GM18517 (cell line): ENCODE measurements at regions not wholly inside any gene's neighbourhood (a gene's known extent, or its start where the extent isn't known, plus 50 kb on each side); places are given as distances from the start of the nearest gene placed in this dataset.
A peak's percentile ranks its signal among the peaks of the same experiment; 100 is the strongest.
"Not testable (repeated sequence)": the region's sequence is repeated elsewhere in the genome, so short reads cannot be mapped to it uniquely, and the experiment has no call there.

Source experiments
- ATAC-seq: cut with Tn5 transposase; IDR thresholded peaks from one replicate; pipeline ENCODE4 v1.9.1; 2021; ENCODE audit warnings: mild to moderate bottlenecking, moderate library complexity; ENCODE audit not compliant: unreplicated experiment

- ATAC-seq: peak; percentile 81
Measured at GRCh38 chr5:68070591-68071281, 144.8 kb upstream of the PIK3R1 start.

DNA sequence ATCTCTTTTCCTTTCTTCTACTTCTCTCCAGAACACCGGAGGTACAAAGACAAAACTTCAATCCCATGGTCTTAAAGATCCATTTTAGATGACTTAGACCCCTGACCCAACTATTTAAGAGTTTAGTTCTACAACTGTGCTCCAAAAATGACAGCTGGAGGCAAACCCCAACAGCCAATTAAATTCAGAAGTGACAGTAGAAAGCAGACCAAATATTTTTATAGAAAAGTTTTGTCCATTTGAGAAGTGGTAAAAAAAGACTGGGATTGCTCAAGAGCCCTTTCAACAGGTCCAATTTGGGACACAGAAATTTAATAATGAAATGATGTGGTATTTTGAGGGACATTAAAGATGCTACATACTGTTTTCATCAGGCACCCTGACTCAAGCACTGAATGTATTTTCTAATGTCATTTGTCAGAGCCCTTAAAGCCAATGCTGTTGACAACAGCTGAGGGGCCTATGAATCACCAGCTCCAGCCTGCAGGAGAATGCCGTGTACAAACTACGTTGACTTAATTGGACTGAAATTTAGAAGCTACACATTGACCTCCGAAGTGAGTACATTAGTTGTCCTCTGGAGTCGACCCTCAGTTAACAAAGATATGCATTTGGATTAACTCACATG is 147.5 kb upstream of the PIK3R1 start:
- no peak for ATAC-seq

DNA sequence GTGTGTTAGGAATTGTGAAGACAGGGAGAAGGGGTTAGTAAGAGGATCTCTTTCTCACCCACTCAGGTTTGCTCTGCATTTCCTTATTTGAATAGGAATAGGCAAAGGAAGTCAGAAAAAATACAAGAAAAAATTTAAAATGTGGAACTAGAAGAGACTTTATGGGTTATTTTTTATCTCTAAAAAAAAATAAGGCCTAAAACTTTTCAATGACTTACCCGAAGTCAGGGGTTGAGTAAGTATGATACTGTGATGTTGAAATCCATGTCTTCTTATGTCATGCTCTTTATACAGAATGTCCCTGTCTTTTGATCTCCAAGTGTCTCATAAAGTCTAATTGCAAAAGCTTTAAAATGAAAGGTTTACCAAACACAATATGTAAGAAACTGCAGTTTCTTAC is 148.3 kb upstream of the PIK3R1 start:
- no peak for ATAC-seq

DNA sequence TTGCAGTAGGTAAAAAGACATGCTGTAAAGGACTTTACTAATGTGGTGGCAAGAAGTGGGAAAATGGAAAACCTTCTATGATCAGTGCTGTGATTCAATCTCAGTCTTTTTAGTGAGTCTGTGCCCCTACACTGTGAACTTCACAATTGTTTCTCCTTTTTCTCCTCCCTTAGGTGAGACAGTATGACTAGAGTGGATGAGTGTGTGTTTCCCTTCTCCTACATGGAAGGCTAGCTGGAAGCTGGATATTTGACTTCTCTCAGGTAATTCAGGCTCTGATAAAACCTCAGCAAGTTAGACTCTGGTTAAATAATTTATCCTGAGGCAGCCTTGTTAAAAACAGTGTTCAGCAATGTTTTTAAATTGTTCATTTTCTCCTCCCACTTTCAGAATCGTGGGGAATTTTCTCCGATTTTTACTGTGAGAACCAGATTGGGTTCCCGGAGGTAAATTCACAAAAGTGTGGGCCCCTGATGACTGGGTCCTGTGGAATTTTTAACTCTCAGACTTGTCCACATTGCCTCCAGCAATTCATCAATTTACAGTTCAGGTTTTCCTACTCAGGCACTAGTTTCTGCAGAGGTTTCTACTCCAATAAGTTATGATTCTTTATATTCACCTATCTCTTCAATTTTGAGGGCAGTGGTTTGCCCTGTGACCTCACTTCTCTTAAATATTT is 149.1 kb upstream of the PIK3R1 start:
- no peak for ATAC-seq

DNA sequence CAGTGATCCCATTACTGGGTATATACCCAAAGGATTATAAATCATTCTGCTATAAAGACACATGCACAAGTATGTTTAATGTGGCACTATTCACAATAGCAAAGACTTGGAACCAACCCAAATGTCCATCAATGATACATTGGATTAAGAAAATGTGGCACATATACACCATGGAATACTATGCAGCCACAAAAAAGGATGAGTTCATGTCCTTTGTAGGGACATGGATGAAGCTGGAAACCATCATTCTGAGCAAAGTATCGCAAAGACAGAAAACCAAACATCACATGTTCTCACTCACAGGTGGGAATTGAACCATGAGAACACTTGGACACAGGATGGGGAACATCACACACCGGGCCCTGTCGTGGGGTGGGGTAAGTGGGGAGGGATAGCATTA is 150.2 kb upstream of the PIK3R1 start:
- ATAC-seq: not testable (repeated sequence)

GRCh38 chr5:68060382-68060781 is 155.2 kb upstream of the PIK3R1 start:
- no peak for ATAC-seq

DNA sequence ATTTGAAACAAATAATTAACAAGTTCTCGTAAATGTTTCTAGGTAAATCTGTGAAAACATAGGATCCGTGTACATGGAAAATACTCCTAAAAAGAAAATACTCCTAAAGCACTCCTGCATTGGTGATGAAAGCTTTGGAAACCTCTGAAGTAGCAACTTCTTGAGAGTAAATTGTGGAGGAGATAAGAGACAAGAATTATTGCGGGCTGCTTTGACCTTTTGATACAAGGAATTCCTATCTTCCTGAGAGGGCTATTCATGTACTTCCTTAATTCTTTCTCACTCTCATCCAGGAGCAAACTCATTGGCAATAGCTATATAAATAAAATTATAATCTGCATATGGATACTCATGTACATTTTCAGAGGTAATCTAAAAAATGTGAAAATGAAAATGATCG is 158.4 kb upstream of the PIK3R1 start:
- no peak for ATAC-seq

DNA sequence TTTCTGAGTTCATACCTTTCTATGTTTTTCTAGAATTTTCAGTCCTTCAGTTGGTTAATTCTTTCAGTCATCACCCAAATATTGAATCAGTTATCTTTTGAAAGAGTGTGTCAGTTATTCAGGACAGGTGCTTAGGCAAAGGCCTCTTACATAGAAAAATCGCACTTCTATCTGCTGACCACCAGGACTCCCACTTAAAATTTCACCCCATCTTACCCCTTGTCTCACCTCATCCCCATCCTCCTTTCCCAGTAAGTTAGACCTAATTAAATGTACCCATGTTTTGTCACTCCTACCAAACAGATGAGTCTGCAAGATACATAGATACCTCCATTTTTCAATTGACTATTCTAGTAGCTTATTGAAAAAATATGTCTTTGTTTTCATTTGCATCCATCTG is 159.9 kb upstream of the PIK3R1 start:
- no peak for ATAC-seq

GRCh38 chr5:68054638-68055037 is 160.9 kb upstream of the PIK3R1 start:
- ATAC-seq: no peak

DNA sequence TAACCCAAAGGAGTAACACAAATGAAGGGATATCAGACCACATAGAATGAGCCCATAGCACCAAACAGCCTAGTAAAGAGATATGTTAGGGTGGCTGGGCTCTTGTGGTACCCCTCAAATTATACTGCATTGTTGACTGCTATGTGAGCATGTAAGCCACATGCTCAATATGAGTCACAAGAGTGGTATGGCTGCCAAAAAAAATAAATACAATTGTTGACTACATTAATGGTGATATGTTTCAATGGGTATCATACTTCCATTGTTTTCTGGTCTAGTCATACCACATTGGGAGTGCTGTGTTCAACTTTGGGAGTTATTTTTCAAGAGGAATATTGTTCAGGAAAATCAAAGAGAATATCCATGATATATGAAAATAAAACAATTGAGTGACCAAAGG is 162.4 kb upstream of the PIK3R1 start:
- no peak for ATAC-seq

GRCh38 chr5:68049053-68049713 is 166.4 kb upstream of the PIK3R1 start:
- ATAC-seq: no peak

- ATAC-seq: no peak
Measured at GRCh38 chr5:68048516-68048915, 167.0 kb upstream of the PIK3R1 start.

GRCh38 chr5:68048054-68048453 is 167.5 kb upstream of the PIK3R1 start:
- ATAC-seq: not testable (repeated sequence)

DNA sequence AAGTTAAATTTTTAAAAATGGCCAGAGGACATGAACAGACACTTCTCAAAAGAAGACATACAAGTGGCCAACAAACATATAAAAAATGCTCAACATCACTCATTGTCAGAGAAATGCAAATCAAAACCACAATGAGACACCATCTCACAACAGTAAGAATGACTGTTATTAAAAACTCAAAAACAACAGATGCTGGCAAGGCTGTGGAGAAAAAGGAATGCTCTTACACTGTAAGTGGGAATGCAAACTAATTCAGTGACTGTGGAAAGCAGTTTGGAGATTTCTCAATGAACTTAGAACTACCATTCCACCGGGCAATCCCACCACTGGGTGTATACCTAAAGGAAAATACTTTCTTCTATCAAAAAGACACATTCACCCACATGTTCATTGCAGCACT is 168.5 kb upstream of the PIK3R1 start:
- no peak for ATAC-seq

- no peak for ATAC-seq
Measured at GRCh38 chr5:68046445-68046844, 169.1 kb upstream of the PIK3R1 start.

DNA sequence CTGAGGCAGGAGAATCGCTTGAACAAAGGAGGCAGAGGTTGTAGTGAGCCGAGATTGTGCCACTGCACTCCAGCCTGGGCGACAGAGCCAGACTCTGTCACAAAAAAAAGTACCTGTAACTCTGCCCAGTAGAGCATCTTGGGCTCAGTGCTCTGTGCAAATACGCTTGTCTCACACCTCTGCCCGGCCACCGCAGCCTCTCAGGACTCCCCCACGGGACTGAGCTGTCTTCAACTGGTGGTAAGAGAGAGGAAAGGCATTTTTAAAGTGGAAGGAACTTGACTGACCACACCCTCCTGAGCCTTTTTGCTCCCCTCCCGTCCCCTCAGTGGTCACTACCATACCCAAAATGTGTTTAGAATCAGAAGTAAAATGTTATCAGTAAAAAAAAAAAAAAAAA is 174.3 kb upstream of the PIK3R1 start:
- ATAC-seq: peak; percentile 90

DNA sequence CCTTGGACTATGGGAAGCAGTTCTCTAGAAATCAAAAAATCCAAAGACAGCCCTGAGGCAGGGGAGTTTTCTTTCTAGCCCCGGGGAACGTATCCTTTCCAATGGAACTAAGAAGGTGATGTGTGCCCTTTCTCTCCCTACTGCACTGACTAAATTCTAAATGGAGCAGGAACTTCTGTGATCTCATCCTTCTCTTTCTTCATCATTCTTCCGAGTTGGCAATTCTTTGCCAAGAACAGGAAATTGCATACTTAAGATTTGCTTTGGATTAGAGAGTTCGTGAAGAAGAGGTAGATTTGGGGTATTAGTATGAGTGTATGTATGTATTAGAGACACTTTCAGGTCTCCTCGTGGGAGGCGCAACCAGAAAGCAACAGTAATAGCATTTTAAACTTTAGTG is 178.0 kb upstream of the PIK3R1 start:
- no peak for ATAC-seq

- no peak for ATAC-seq
Measured at GRCh38 chr5:68033961-68034571, 181.5 kb upstream of the PIK3R1 start.

DNA sequence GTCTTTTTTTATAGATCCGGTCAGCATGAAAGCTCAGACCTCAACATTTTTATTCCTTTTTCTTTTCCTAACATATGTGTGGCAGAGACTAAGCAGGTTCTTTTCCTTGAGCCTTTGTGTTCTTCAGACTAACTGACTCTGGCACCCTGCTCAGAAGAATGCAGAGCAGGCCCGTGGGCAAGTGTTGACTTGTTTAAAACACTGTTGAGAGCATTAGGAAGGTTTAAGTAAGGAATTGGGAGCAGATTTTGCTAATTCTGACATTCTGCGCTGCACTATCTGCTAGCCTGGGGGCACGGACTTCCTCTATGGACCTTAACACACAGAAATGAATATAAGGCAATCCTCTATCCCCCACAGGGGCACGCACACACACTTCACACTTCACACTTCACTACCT is 182.5 kb upstream of the PIK3R1 start:
- ATAC-seq: no peak

DNA sequence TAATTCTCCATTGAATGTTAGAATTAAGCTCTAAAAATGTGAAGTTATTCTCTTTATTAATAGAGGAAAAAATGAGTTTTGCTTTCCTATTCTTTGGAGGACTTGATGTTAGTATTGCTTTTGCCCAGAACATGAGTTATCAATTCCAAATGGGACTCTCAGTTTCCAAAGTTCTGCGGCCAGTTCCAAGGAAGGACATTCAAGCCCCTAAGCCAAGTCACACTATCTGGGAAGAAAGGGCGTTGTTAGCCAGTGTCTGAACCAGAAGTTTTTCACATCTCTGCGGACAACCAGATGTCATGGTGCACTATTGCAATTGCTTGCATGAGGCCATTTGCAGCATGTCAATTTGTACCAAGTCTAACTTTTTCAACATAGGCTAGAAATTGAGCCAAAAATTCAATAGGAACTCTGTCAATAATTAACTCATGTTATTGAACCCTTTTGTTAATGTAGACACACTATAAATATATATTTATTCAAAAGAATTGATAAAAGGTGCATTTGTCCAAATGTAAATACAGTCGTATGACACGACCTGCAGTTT is 183.3 kb upstream of the PIK3R1 start:
- no peak for ATAC-seq

DNA sequence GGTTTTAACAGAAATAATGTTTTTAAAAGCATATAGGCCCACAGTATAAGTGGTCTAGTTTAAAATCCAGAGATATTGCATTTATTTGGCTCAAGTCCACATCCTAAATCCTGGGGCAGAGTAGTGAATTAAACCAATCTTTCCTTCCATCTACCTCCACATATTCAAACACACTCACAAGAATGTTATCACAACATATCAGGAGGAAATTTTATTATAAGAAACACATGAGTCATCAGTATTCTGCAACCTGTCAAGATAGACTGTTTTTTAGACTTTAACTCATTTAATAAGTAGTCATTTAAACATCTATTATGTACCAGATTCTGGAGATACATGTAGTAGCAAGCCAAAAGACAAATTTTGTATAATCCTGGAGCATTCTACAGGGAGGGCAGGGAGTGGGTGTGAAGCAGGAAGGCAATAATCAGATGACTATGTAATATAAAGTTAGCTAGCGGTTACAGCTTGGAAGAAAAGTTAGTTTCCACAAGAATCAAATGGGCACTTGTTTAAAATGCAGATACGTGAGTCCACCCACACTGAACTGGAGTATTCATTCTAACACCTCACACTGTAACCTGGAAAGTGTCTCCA is 187.3 kb upstream of the PIK3R1 start:
- ATAC-seq: no peak
